ENCODE measurements at regions not wholly inside any gene's neighbourhood (a gene's known extent, or its start where the extent isn't known, plus 50 kb on each side); places are given as distances from the start of the nearest gene placed in this dataset.

- H3K4me3 Mint-ChIP-seq = no peak overlapping the region
- Histone ChIP-seq H4K20me1 (ENCODE audit: insufficient read depth, low read length) (no peaks in the 10 kb centered on the region), H3K9me3 (replicated peaks in 1 of 2; ENCODE audit: control insufficient read depth in 1 of 2, insufficient read depth in 1 of 2, low read length in 2 of 2) (peaks cover 8 to 16% of the 10 kb centered on the region in 2 donors), H3K4me3 (replicated peaks in 1 of 3; ENCODE audit: low read depth in 2 of 3, low read length in 3 of 3) (no peak overlapping the region), H2AFZ (ENCODE audit: insufficient read depth, low read depth, low read length, poor library complexity, severe bottlenecking) (no peak overlapping the region), H3K27ac (ENCODE audit: low read depth in 1 of 2, low read length in 2 of 2) (no peak overlapping the region), H3K36me3 (replicated peaks in 1 of 2; ENCODE audit: control insufficient read depth in 1 of 2, insufficient read depth in 2 of 2, low read length in 2 of 2) (no peaks in the 10 kb centered on the region), H3K79me2 (ENCODE audit: insufficient read depth, low read length) (no peaks in the 10 kb centered on the region), H3K4me1 (ENCODE audit: control insufficient read depth in 1 of 2, insufficient read depth in 2 of 2, low read length in 2 of 2) (no peaks in the 10 kb centered on the region), H3K4me2 (replicated peaks; ENCODE audit: extremely low read depth, low read length, poor library complexity, severe bottlenecking) (no peak overlapping the region), H3K9ac (ENCODE audit: insufficient read depth, low read length, poor library complexity, severe bottlenecking) (no peak overlapping the region), H3K27me3 (ENCODE audit: control insufficient read depth in 2 of 2, insufficient read depth in 2 of 2, low read length in 2 of 2) (no peaks in the 10 kb centered on the region)
- H3K4me1 Mint-ChIP-seq = no peaks in the 10 kb centered on the region
- H3K9me3 Mint-ChIP-seq = peaks cover 0 to 11% (median 3%) of the 10 kb centered on the region in 7 donors
- intact Hi-C loops (cut with micrococcal nuclease) = no loop called here
- no peak overlapping the region for H3K27ac Mint-ChIP-seq
- 92% methylated on average over 2 of the region's 2 CpGs for WGBS (ENCODE audit: insufficient coverage)
- DNase-seq = no peak
- no peaks in the 10 kb centered on the region for H3K36me3 Mint-ChIP-seq
- H3K27me3 Mint-ChIP-seq (ENCODE audit: low read depth in 3 of 3) = peaks cover 0 to 2% (median 0%) of the 10 kb centered on the region in 3 donors
- no peak for TF ChIP-seq CTCF (IDR thresholded peaks at IDR 0.05)
These were observed 1721.7 kb downstream of the OTOL1 start for GRCh38 chr3:163218336-163218735.

GRCh38 chr3:163213838-163214237 lies 1717.2 kb downstream of the OTOL1 start:
- Mint-ChIP-seq H3K36me3 (no peaks in the 10 kb centered on the region), H3K4me1 (no peaks in the 10 kb centered on the region), H3K9me3 (peaks cover 0 to 20% (median 3%) of the 10 kb centered on the region in 7 donors), H3K27ac (no peak overlapping the region), H3K4me3 (no peak overlapping the region), H3K27me3 (ENCODE audit: low read depth in 3 of 3) (peaks cover 0 to 3% (median 0%) of the 10 kb centered on the region in 3 donors)
- H3K27me3 ChIP-seq (ENCODE audit: control insufficient read depth in 2 of 2, insufficient read depth in 2 of 2, low read length in 2 of 2) = no peaks in the 10 kb centered on the region
- H4K20me1 ChIP-seq (ENCODE audit: insufficient read depth, low read length) = no peaks in the 10 kb centered on the region
- no peaks in the 10 kb centered on the region for H3K36me3 ChIP-seq (replicated peaks in 1 of 2; ENCODE audit: control insufficient read depth in 1 of 2, insufficient read depth in 2 of 2, low read length in 2 of 2)
- WGBS (ENCODE audit: insufficient coverage) = no CpG with 5 or more reads among the region's 1 CpG
- H2AFZ ChIP-seq (ENCODE audit: insufficient read depth, low read depth, low read length, poor library complexity, severe bottlenecking) = no peak overlapping the region
- no peak overlapping the region for H3K9ac ChIP-seq (ENCODE audit: insufficient read depth, low read length, poor library complexity, severe bottlenecking)
- TF ChIP-seq CTCF (IDR thresholded peaks at IDR 0.05) = no peak
- no peaks in the 10 kb centered on the region for H3K4me1 ChIP-seq (ENCODE audit: control insufficient read depth in 1 of 2, insufficient read depth in 2 of 2, low read length in 2 of 2)
- H3K4me2 ChIP-seq (replicated peaks; ENCODE audit: extremely low read depth, low read length, poor library complexity, severe bottlenecking) = no peak overlapping the region
- H3K4me3 ChIP-seq (replicated peaks in 1 of 3; ENCODE audit: low read depth in 2 of 3, low read length in 3 of 3) = no peak overlapping the region
- intact Hi-C loops (cut with micrococcal nuclease) = no loop called here
- no peak overlapping the region for H3K27ac ChIP-seq (ENCODE audit: low read depth in 1 of 2, low read length in 2 of 2)
- H3K9me3 ChIP-seq (replicated peaks in 1 of 2; ENCODE audit: control insufficient read depth in 1 of 2, insufficient read depth in 1 of 2, low read length in 2 of 2) = peaks cover 8 to 16% of the 10 kb centered on the region in 2 donors
- DNase-seq = no peak
- no peaks in the 10 kb centered on the region for H3K79me2 ChIP-seq (ENCODE audit: insufficient read depth, low read length)

Data from CD14-positive monocyte (primary cell).